Iris pigment epithelial cell (primary cell): ENCODE measurements at regions not wholly inside any gene's neighbourhood (a gene's known extent, or its start where the extent isn't known, plus 50 kb on each side); places are given as distances from the start of the nearest gene placed in this dataset.

Source experiments
- DNase-seq: peaks from one replicate; pipeline ENCODE4 v3.0.0-alpha.2; 2011; ENCODE audit warnings: low read depth

DNA sequence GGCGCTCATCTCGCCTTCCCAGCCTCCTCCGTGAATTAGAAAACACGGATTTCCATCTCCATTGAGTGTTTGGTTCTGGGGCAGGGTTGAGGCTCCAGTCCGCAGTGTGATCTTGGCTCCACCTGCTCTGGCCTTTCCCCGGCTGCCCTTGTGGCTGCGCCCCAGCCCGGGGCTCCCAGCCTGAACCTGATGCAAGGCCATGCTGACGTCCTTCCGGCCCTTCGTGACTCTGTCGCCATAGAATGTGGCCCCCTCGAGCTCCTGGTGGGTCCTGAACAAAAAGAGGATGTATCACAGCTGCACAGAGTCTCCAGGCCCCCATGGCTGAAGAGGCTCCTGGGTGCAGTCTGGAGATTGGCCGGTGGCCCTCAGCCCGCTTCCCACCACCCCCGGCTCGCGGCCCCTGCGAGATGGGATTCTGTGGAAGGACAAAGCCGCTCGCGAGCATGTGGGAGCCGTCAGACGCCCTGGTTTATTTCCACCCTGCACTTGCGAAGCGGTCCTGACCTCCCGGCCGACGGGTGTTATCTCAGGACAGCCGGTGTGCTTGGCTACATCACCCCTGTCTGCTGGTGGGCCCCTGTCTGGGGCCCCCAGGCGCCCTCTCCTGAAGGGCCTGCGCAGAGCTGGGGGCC is 1214.0 kb downstream of the BRD1 start:
- no peak for DNase-seq

DNA sequence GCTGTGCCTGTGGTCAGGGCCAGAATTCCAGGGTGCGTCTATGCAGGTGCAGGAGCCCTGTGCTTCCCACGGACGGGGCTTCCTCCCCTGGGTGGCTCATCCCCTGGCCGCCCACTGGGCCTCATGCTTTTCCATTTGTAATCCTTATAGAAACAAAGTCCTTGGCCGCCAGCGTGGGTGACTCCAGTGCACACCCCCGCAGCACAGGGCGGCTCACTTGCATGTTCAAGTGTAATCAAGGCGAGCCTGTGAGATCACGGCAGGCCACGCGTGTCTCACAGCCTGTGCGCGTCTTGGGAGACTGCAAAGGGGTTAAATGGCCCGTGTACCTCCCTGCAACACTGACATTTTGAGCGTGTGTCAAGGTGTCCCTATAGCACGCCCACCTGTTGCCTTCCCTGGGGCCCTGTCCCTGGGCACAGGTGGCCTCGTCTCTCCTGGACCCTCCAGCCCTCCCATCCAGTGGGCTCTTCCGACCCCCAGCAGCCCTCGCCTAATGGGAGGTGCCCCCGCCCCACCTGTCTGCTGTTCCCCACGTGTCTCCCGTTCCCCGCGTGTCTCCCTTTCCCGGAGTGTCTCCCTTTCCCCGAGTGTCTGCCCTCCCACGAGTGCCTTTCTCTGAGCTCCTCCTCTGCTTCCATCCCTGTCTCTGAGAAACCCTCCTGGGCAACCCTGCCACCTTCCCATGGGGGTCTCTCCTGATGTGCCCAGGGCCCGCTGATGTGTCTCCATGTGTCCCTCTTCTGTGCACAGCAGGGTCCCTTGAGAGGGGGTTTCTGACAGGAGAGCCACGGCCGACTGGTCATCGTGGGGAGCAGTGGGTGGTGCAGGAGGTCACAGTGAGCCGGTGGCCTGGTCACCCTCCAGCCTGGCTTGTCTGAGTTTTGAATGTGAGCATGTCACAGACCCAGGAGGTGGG is 1215.3 kb downstream of the BRD1 start:
- DNase-seq = no peak

DNA sequence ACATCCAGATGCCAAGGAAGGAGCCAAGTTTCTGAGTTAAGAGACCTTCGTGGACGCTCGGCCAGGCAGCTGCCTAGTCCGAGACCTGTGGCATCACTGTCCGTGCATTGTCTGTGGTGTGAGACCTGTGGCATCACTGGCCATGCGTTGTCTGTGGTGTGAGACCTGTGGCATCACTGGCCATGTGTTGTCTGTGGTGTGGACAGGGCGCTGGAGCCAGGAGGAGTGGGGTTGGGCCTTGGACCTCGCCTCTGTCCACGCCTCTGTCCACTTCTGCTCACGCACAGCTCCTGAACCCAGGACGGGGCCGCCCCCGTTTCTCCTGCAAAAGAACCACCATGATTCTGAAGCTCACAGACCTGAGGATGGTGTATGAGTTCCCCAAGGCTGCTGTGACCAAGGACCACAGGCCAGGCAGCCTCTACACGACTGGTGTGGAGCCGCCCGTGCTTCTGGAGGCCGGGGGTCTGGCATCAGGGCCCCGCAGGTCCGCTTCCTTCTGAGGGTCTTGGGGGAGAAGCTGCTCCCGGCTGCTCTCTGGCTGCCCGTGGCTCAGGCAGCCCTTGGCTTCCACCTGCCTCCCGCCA is 1218.3 kb downstream of the BRD1 start:
- DNase-seq = no peak

DNA sequence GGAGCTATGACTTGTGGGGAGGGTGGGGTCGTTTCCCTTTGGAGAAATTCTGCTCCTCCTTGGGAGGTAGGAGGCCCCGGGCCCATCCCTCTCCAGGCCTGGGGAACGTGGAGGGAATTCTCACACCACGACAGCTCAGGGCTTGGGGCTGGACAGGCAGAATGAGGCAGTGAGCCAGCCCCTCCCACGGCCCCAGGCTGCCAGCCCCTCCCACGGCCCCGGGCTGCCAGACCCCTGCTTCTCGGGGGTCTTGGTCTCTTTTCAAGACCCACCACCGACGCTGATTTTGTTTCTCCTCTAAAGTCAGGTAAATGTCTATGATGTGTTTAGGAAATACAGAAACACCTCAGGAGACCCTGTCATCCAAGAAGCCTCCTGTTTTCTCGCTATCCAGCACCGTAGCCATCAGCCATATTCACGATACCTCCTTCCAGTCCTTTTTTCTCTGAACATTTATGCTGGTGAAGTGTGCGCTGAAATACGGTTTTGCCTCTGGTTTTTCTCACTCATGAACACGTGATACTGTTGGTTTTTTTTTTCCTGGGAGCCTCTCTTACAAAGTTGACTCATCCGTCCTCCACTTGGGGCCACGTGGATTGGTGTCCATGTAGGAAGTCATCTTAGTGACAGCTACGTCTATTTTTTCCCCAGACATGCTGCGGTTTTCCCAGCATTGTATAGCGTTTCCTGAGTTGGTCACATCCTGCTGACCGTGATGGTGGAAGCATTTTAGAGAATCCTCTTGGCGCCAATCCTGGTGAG is 1219.6 kb downstream of the BRD1 start:
- DNase-seq = no peak

DNA sequence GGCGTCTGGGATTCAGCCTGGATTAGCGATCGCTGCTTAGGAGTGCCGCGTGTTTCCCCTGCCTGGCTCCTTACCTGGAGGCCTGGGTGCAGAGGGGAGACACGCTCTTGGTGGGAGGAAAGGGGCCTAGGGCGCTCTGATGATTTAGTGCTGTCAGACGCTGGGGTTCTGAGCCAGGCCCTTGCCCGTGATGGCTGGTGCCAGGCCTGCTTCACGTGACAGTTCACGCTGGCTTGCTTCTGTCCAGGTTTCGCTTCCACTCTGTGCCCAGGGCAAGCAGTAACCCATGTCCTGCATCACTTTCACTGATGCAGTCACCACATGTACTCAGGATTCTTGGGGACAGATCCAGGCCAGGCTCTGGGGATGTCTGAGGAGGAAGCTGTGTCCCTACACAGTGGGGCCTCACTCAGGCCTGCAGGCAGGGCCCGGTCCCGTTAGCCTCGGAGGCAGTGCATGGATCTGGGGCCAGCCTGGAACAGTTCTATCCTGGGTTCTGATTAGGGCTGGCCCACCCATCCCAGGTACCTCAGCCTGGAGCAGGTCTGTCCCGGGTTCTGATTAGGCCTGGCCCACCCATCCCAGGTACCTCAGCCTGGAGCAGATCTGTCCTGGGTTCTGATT is 1220.9 kb downstream of the BRD1 start:
- no peak for DNase-seq

DNA sequence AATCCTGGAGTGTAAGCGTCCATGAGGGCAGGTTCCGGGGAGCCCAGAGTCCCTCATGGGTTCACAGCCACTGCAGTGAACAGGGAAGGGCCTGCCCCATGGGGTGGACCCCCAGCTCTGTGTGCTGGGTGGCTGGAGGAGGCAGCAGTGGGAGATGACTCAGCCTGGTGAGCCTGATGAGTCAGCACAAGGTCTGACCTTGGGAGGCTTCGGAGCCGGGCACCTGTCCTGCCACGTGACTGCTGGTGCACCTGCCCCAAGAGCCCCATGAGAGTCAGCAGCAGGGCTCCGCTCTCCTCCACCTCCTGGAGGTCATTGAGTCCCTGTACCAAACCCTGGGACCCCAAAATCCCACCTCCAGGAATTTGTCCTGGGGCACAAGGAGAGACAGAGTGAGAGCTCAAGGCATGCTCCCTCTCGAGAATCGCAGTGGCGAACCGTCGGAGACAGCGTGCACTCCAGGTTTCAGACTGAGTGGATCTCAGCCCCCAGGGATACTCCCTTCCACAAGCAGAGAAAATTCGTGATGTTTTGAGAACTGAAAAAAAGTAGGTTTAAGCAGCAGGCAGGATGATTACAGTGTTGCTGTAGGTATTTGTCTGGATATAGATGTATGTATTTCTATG is 1221.7 kb downstream of the BRD1 start:
- peak; percentile 6 for DNase-seq

DNA sequence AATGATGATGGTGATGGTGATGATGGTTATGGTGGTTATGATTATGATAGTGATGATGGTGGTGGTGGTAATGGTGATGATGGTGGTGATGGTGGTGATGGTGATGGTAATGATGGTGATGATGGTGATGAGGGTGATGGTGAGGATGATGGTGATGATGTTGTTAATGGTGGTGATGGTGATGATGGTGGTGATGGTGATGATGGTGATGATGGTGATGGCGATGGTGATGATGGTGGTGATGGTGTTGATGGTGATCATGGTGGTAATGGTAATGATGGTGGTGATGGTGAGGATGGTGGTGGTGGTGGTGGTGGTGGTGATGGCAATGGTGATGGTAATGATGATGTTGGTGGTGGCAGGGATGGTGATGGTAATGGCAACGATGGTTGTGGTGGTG is 1222.5 kb downstream of the BRD1 start:
- no peak for DNase-seq

DNA sequence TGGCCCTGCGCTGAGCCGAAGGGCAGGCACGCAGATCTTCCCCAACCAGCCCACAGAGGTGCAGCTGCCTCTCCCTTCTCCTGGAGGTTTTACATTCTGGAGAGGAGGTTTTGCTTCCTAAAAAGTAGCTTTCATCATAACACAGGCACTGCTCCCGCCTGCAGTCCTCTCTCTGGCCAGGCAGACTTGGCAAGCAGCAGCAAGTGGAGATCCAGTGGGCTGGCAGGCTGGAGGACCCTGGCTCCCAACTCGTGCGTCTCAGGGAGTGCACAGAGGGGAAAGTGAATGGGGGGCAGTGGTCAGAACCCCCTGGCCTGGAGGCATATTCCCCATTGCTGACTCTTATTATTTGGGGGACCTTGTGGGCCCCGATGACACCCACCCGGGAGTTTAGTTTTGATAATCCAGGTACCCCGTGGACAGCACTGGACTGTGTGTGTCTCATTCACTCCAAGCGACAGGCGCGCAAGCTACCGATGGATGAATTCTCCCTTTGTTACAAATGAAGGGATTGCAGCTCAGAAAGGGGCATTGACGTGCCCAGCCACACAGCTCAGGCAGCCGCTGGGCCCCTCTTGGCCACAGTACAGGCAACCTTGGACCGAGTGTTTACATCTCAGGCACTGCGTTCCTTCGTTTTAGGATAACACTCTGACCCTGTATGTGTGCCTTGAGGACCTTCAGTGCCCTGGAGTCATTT is 1223.9 kb downstream of the BRD1 start:
- DNase-seq = no peak

DNA sequence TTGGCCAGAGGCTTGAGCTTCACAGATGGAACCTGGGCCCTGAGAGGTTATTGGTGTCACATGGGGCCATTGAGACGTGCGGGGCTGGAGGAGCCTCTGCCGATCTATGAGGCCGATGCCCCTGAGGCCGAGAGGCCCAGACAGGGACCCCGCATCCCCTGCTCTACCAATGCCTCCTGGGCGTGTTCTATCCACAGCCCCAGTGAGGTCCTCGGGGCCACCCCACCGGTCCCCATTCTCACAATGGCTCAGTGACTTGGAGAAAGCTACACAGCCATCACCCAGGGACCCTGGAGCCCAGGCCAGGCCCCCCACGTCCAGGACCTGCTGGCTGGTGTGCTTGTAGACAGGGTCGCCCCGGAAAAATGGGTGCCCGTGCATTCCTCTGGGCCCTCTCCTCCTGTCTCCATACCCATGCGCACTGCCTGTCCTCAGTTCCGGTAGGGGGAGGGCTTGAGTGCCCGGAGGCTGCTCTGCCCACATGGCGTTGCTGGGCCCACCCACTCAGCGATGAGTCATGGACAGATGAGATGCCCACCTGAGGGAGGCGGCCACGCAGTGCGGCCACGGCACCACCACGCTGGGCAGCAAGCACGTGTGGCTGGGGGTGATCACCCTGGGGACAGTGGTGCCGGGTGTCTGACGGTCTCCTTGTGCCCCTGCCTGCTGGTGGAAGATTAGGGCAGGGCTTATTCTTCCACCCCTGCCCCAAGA is 1224.7 kb downstream of the BRD1 start:
- DNase-seq = no peak

DNA sequence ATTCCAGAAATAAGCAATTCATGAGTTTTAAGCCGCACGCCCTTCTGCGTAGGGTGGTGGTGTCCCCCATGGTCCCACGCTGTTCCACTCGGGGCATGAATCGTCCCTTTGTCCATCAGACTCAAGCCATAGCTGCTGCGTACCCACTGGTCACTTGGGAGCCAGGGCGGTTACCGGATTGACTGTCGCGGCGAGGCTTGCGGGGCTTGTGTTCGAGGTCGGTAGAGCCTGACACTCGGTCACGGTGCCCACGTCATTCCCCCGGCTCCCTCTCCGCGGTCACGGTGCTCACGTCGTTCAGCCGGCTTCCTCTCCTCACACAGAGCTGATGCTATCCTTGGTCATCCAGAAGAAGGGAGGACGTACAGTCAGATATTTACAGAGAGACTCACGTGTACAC is 1227.0 kb downstream of the BRD1 start:
- no peak for DNase-seq

DNA sequence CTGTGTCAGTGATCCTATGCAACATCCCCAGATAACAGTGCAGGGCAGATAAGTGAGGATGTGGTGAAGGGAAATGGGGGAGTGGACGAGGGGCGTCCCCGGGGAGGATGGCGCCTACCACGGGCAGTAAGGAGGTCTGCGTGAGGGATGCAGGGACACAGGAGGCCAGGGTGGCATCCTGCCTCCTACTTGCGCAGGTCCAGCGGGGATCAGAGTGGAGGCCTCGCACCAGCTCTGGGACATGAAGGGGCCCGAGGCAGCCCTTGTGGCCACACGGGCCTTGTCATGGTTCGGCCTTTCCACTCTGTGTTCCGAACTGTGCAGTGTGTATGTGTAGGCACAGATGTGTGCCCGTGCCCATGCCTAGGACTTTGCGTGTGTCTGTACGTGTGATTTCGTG is 1227.5 kb downstream of the BRD1 start:
- DNase-seq = no peak

DNA sequence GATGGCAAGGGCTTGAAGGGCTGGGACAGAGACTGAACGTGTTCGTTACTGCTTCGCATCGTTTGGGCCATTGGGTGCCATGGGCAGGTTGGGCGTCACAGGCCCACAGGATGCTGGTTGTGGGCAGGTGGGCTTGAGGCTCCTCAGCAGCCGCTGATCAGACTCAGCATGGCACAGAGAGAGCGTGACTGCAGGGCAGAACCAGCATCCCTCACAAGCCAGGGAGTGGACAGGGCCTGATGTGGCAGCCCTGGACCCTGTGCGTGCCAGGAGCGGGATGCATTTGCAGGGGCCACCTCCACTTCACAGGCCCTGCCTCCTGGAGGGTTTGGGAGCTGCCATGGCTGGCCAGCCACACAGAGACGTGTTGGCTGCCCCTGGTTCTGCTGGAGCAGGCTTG is 1228.3 kb downstream of the BRD1 start:
- no peak for DNase-seq

DNA sequence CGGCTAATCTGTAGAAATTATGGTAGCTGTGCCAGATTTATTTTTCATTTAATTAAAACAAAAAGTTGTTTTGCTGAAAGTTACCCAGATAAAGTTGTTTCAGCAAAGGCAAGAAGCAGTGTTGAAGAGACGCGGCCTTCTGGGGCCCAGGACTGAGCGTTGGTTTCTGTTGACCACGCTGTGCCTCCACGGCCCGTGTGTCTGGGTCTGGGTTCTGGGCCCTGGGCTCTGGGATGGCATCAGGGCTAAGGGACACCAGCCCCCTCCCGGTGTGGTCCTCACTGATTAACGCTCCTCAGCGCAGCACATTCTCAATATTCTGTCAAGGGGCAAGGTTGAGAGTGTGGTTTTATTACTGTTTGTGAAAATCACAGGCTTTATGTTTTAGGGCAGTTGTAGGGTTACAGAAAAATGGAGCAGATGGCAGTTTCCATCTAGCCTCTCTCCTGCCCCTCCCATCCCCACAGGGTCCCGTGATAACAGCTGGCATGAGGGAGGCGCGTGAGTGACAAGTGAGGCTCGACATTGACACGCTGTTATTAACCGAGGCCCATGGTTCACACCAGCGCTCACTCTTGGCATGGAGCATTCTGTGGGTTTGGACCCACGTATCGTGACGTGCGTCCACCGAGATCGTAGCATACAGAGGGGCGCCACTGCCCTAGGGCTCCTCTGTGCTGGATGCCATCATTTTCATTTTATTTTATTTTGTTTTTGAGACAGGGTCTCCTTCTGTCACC is 1231.4 kb downstream of the BRD1 start:
- DNase-seq = no peak

DNA sequence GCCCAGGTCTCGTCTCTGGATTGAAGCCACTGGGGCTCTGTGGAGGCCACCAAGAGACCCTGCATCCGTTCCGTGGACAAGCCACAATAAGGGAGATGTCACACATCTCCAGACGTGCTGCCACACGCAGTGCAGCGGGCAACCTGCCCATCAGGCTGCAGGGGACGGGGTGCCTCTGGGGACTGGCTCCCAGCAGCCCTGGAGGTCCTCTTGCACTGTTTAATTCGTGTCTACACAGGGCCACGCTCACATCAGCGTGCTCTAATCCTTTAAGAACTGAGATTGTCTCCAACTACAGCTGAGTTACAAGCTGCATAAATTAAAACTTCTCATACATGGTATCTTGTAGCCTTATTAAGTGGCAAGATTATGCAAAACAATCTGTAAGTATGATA is 1232.2 kb downstream of the BRD1 start:
- no peak for DNase-seq

DNA sequence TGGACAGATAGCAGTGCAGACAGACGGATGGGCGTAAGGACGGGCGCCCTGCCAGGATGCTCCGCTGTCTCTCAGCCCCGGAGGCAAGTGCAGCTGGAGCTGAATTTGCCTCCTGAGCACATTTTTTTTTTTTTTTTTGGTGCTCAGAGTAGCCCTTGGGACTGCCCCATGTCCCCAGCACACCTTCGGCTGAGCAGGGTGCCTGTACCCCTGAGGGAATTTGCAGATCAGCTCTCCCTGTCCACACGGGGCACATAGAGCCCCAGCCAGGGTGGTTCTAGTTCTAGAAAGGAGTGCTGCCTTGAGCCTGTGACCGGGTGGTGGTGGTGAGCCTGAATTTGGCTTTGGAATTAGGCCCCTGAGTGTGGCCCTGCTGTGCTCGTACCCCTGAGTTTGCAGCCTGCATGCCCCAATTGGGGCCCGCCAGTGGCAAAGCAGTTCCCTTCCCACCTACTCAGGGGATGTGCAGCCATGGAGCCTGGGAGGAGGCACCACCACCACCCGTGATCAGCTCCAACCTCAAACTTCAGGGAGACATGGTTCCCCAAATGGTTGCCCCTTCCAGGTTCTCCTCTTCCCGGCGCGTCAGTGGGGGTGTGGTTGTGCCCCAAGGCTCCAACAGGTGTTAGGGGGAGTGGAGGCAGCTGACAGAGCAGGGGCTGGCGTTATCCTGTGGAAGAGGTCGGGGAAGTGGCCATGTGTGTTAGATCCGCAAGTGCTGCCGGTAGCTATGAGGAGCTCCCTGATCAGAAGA is 1232.7 kb downstream of the BRD1 start:
- no peak for DNase-seq

DNA sequence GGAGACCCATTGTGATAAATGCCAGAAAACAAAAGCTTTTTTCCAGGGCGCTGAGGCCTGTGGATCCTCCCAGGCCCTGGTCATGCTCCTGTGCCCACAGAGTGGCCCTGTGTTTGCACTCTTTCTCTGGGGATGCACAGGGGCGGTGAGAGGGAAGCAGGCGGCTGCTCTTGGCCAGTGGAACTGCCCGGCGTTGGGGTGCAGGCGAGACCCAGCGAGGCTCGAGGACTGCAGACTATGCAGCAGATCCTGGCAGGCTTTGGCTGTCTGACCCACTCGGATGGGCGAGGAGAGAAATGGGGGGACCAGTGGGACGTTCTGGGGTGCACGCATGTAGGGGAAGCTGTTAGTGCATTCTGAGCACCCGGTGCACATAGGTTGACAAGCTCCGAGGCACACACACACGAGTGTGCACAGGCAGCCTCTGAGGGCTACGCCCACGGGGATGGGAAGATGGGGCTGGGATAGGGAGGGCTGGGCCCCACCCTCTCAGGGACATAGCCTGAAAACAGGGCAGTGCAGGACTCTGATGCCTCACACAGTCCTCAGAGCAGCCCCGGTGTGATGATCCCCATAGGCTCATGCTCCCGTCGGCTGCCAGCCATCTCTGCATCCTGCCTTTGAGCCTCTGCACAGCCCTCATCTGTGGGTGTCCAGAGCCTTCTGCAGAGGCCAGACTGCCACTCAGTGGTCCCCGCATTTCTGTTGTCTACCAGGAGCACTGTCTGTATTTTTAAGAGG is 1233.5 kb downstream of the BRD1 start:
- no peak for DNase-seq

DNA sequence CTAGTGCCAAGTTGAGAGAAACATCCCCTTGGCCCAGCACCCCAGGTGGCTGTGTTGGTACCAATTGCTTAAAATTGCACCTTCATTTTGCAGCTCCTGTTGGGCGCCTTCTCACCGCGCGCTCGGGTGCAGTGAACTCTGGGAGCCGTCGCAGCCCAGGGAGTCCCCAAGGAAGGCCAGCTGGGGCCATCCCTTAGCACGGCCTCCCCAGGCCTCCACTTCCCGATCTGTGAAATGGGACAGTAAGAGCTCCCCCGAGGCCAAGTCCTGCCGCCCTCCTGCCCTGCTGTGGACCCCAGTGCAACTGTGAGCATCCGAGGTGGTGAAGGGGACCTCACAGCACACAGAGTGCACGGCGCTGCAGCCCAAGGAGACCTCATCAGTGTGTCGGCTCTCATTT is 1234.1 kb downstream of the BRD1 start:
- DNase-seq = no peak

DNA sequence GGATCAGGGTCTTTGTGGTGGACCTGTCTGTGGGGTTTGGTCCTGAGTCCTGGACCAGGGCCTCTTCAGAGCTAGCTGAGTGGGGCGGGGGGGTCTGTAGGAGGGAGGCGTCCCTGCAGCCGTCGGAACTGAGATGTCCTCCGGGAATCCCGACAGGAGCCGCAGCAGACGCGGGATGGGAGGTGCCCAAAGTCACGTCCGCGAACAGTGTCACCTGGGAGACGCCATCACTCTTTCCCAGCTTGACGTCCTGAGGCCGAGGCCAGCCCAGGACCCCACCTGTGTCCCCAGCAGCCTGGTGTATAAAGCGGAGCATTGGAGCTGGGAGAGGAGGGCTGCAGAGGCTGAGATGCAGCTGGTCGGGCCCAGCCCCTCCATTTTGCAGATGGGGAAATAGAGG is 1234.7 kb downstream of the BRD1 start:
- DNase-seq = no peak
